ENCODE measurements at regions not wholly inside any gene's neighbourhood (a gene's known extent, or its start where the extent isn't known, plus 50 kb on each side); places are given as distances from the start of the nearest gene placed in this dataset.

DNA sequence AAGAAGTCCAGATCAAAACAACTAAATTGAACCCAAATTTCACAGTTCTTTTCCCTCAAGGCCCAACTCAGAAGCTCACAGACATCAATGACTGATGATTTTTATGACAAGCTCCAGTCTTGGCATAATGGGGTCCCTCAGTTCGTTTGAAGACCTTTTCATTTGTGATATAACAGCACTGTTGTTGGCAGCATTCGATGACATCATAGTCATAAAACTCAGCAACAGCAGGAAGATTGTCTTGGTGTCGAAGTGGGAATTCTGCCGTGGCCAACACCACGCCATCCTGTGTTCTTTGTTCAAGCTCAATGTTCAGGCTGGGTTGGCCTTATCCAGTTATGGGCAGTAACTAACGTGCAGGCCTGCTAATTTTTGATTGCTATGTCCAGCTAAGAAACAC, 261.7 kb downstream of the C7orf25 start:
- TF ChIP-seq, protein P1, sequence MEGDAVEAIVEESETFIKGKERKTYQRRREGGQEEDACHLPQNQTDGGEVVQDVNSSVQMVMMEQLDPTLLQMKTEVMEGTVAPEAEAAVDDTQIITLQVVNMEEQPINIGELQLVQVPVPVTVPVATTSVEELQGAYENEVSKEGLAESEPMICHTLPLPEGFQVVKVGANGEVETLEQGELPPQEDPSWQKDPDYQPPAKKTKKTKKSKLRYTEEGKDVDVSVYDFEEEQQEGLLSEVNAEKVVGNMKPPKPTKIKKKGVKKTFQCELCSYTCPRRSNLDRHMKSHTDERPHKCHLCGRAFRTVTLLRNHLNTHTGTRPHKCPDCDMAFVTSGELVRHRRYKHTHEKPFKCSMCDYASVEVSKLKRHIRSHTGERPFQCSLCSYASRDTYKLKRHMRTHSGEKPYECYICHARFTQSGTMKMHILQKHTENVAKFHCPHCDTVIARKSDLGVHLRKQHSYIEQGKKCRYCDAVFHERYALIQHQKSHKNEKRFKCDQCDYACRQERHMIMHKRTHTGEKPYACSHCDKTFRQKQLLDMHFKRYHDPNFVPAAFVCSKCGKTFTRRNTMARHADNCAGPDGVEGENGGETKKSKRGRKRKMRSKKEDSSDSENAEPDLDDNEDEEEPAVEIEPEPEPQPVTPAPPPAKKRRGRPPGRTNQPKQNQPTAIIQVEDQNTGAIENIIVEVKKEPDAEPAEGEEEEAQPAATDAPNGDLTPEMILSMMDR (IDR thresholded peaks at IDR 0.05): no peak
- TF ChIP-seq POLR2A (IDR thresholded peaks at IDR 0.05): no peak

Measured in body of pancreas (tissue), 4 donors.